ENCODE measurements at regions not wholly inside any gene's neighbourhood (a gene's known extent, or its start where the extent isn't known, plus 50 kb on each side); places are given as distances from the start of the nearest gene placed in this dataset.

DNA sequence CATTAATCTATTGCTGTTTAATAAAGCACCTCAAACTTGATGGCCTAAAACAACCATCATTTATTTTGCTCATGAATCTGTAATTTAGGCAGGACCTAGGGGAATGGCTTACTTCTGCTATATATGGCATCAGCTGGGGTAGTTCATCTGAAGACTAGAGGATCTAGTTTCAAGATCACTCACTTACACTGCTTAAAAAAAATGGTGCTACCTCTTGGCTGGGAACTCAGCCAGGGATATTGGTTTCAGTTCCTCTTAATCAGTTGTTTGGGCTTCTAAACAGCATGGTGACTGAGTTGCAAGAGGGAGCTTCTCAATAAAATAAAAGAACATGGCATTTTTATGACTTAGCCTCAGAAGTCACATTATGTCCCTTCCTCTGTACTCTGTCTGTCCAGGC lies 142.0 kb downstream of the FAM114A2 start:
- DNase-seq (ENCODE audit: extremely low read depth in 1 of 4, low spot score in 3 of 4) (no peak), ATAC-seq (no peak), FAIRE-seq (no peak)
- 0 out of 2 replicates have a peak, but pooled peaks cover 9% of the 10 kb centered on the region for H4K20me1 ChIP-seq (replicated peaks; ENCODE audit: control insufficient read depth, insufficient read depth, low read length)
- CTCF ChIA-PET (ENCODE audit: low intra/inter-chr PET ratio): interaction anchor here (0.6 kb wide), 1 partner anchor 1382 kb away, joined by 9 read pairs; no protein-coding TSS in a partner anchor
- no peaks in the 10 kb centered on the region for H3K79me2 ChIP-seq (ENCODE audit: control insufficient read depth, insufficient read depth, low read length)
- H3K4me3 ChIP-seq: no peak overlapping the region
- H3K4me1 ChIP-seq (replicated peaks in 1 of 2; ENCODE audit: control insufficient read depth in 2 of 2, insufficient read depth in 2 of 2, low read length in 2 of 2): peaks cover 0 to 6% of the 10 kb centered on the region in 2 experiments; a peak in 2 of 5 replicates
- intact Hi-C loops (cut with micrococcal nuclease) (no loop called here), in situ Hi-C loops (cut with MboI) (no loop called here)
- no peaks in the 10 kb centered on the region for H3K36me3 ChIP-seq (ENCODE audit: control insufficient read depth, insufficient read depth, low read length)
- H3K9me1 ChIP-seq (ENCODE audit: control insufficient read depth, insufficient read depth, low read length): no peaks in the 10 kb centered on the region
- no peak overlapping the region for H2AFZ ChIP-seq (ENCODE audit: low read depth, low read length)
- no peak overlapping the region for H3K4me2 ChIP-seq (ENCODE audit: insufficient read depth, low read length)
- 0 out of 5 replicates have a peak, but pooled peaks cover 0 to 5% of the 10 kb centered on the region in 2 experiments for H3K27me3 ChIP-seq (ENCODE audit: control insufficient read depth in 2 of 2, insufficient read depth in 2 of 2, low read length in 2 of 2)
- no peak for TF ChIP-seq PURB (CRISPR knock-in tag; IDR thresholded peaks at IDR 0.05; ENCODE audit: low read depth)
- TF ChIP-seq E2F1 (CRISPR knock-in tag; IDR thresholded peaks at IDR 0.05): no peak
- no peak for TF ChIP-seq TAF7 (tag; IDR thresholded peaks at IDR 0.05)
- no peak for TF ChIP-seq L3MBTL2 (IDR thresholded peaks at IDR 0.05)
- TF ChIP-seq ARHGAP35 (IDR thresholded peaks at IDR 0.05; ENCODE audit: partially characterized antibody): no peak
- no peak for TF ChIP-seq PCBP1 (IDR thresholded peaks at IDR 0.05; ENCODE audit: low read depth, low read length, poor library complexity, severe bottlenecking)
- no peak for TF ChIP-seq POLR2AphosphoS2 (IDR thresholded peaks at IDR 0.05; ENCODE audit: low read length)
- TF ChIP-seq SP2 (IDR thresholded peaks at IDR 0.05; ENCODE audit: extremely low read depth, low read depth, low read length, poor library complexity, severe bottlenecking): no peak
- TF ChIP-seq ARID3B (CRISPR knock-in tag; IDR thresholded peaks at IDR 0.05; ENCODE audit: borderline replicate concordance): no peak
- TF ChIP-seq, protein P1, sequence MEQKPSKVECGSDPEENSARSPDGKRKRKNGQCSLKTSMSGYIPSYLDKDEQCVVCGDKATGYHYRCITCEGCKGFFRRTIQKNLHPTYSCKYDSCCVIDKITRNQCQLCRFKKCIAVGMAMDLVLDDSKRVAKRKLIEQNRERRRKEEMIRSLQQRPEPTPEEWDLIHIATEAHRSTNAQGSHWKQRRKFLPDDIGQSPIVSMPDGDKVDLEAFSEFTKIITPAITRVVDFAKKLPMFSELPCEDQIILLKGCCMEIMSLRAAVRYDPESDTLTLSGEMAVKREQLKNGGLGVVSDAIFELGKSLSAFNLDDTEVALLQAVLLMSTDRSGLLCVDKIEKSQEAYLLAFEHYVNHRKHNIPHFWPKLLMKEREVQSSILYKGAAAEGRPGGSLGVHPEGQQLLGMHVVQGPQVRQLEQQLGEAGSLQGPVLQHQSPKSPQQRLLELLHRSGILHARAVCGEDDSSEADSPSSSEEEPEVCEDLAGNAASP (IDR thresholded peaks at IDR 0.05): no peak
- TF ChIP-seq, protein P2, sequence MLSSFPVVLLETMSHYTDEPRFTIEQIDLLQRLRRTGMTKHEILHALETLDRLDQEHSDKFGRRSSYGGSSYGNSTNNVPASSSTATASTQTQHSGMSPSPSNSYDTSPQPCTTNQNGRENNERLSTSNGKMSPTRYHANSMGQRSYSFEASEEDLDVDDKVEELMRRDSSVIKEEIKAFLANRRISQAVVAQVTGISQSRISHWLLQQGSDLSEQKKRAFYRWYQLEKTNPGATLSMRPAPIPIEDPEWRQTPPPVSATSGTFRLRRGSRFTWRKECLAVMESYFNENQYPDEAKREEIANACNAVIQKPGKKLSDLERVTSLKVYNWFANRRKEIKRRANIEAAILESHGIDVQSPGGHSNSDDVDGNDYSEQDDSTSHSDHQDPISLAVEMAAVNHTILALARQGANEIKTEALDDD (IDR thresholded peaks at IDR 0.05): no peak
- no peak for TF ChIP-seq ZNF76 (CRISPR knock-in tag; IDR thresholded peaks at IDR 0.05; ENCODE audit: borderline replicate concordance)
- TF ChIP-seq ZBTB8A (IDR thresholded peaks at IDR 0.05; ENCODE audit: partially characterized antibody): no peak
- H3K9me3 ChIP-seq (replicated peaks; ENCODE audit: control insufficient read depth, insufficient read depth, low read depth, low read length): no peaks in the 10 kb centered on the region
- H3K9ac ChIP-seq (ENCODE audit: insufficient read depth in 1 of 2, low read depth in 2 of 2, low read length in 2 of 2): no peak overlapping the region
- no peak overlapping the region for H3K27ac ChIP-seq (ENCODE audit: extremely low read depth, low read depth, low read length)
- no TSS peak for BruUV-seq (replicated peaks)
- POLR2A ChIA-PET: no interaction called here

Data from K562 (cell line).